Ecto neural progenitor cell (in vitro differentiated cells): ENCODE measurements at regions not wholly inside any gene's neighbourhood (a gene's known extent, or its start where the extent isn't known, plus 50 kb on each side); places are given as distances from the start of the nearest gene placed in this dataset.

ENCODE experiments used
- DNase-seq: peaks from one replicate; pipeline ENCODE4 v3.0.0-alpha.2; 2018; ENCODE audit warnings: low spot score

GRCh38 chr5:166320920-166321480 lies 1970.4 kb upstream of the WWC1 start:
- DNase-seq = no peak

GRCh38 chr5:166324372-166324771 lies 1967.1 kb upstream of the WWC1 start:
- no peak for DNase-seq

- no peak for DNase-seq
Measured at GRCh38 chr5:166329149-166329800, 1962.2 kb upstream of the WWC1 start.

- no peak for DNase-seq
Measured at GRCh38 chr5:166330036-166330435, 1961.4 kb upstream of the WWC1 start.

GRCh38 chr5:166331521-166331920 lies 1959.9 kb upstream of the WWC1 start:
- no peak for DNase-seq

GRCh38 chr5:166338801-166339200 lies 1952.6 kb upstream of the WWC1 start:
- DNase-seq = no peak

- no peak for DNase-seq
Measured at GRCh38 chr5:166340039-166340438, 1951.4 kb upstream of the WWC1 start.

GRCh38 chr5:166341740-166342337 lies 1949.6 kb upstream of the WWC1 start:
- no peak for DNase-seq

- no peak for DNase-seq
Measured at GRCh38 chr5:166342402-166342801, 1949.0 kb upstream of the WWC1 start.

GRCh38 chr5:166346726-166347374 lies 1944.6 kb upstream of the WWC1 start:
- no peak for DNase-seq

- DNase-seq = no peak
Measured at GRCh38 chr5:166349046-166349445, 1942.4 kb upstream of the WWC1 start.

- no peak for DNase-seq
Measured at GRCh38 chr5:166353580-166353979, 1937.9 kb upstream of the WWC1 start.

- DNase-seq = no peak
Measured at GRCh38 chr5:166354332-166354731, 1937.1 kb upstream of the WWC1 start.

GRCh38 chr5:166356096-166356495 lies 1935.3 kb upstream of the WWC1 start:
- DNase-seq = no peak

- no peak for DNase-seq
Measured at GRCh38 chr5:166358127-166358830, 1933.2 kb upstream of the WWC1 start.

GRCh38 chr5:166363087-166363760 lies 1928.2 kb upstream of the WWC1 start:
- no peak for DNase-seq

GRCh38 chr5:166365164-166365563 lies 1926.3 kb upstream of the WWC1 start:
- DNase-seq = no peak

- DNase-seq = no peak
Measured at GRCh38 chr5:166367391-166367790, 1924.1 kb upstream of the WWC1 start.

GRCh38 chr5:166369346-166369745 lies 1922.1 kb upstream of the WWC1 start:
- DNase-seq = no peak

- DNase-seq = no peak
Measured at GRCh38 chr5:166369807-166370206, 1921.6 kb upstream of the WWC1 start.

- no peak for DNase-seq
Measured at GRCh38 chr5:166370928-166371690, 1920.3 kb upstream of the WWC1 start.
